Activated effector memory CD4-positive, alpha-beta T cell treated with anti-CD3 and anti-CD28 coated beads, Interleukin-2, amount 50 U/mL, for 16 hours (primary cell): ENCODE measurements at regions not wholly inside any gene's neighbourhood (a gene's known extent, or its start where the extent isn't known, plus 50 kb on each side); places are given as distances from the start of the nearest gene placed in this dataset.
"Not testable (repeated sequence)": the region's sequence is repeated elsewhere in the genome, so short reads cannot be mapped to it uniquely, and the experiment has no call there.

ENCODE experiments used
- DNase-seq: peaks from one replicate; pipeline ENCODE4 v3.0.0-alpha.2; 2020

- DNase-seq, result no peak
Observed at GRCh38 chr2:235105821-235106359, 154.1 kb downstream of the SH3BP4 start.

GRCh38 chr2:235106874-235107639 is 155.2 kb downstream of the SH3BP4 start:
- DNase-seq, result no peak

DNA sequence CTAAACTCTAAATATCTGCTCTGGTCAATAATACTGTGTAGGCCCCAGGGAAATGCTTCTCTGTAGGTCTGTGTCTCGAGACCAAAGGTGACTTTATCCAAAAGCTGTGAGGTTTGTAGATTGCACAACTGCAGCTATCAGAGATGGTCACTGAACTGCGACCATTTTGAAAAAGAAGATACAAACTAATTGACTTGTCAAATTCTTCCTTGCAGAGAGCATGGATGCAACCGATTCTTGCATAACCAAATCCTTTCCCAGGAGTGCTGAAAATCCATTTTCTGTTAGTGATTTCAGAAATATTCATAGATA is 155.8 kb downstream of the SH3BP4 start:
- no peak for DNase-seq

- not testable (repeated sequence) for DNase-seq
Observed at GRCh38 chr2:235109561-235109960, 157.7 kb downstream of the SH3BP4 start.

DNA sequence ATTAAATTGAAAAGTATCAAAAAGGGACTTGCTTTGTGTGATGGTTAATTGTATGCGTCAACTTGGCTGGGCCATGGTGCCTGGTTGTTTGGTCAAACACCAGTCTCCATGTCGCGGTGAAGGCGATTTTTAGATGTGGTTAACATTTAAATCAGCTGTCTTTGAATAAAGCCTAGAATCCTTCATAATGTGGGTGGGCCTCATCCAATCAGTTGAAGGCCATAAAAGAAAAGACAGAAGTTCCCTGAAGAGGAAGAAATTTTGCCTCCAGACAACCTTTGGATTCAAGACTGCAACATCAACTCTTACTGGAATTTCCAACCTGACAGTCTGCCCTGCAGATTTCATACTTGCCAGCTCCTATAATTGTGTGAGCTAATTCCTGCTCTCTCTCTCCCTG is 160.5 kb downstream of the SH3BP4 start:
- DNase-seq, result no peak

GRCh38 chr2:235113854-235114253 is 162.0 kb downstream of the SH3BP4 start:
- DNase-seq, result no peak

DNA sequence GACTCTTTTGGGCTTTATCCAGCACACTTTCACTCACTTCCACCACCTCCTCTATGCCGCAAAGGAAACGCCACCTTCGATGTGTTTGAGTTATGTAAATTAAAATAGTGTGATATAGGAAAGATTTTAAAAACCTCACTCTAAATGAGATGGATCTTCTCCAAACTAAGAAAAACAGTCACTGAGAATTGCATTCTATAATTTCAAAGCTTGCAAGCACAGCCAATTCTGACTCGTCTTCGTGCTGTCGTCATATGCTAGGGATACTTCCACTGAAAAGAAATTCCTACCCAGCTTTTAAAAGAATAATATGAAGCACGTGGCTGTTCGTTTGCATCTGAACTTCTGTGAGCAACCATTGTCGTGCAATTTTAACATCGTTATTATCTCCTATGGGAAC is 162.5 kb downstream of the SH3BP4 start:
- no peak for DNase-seq

DNA sequence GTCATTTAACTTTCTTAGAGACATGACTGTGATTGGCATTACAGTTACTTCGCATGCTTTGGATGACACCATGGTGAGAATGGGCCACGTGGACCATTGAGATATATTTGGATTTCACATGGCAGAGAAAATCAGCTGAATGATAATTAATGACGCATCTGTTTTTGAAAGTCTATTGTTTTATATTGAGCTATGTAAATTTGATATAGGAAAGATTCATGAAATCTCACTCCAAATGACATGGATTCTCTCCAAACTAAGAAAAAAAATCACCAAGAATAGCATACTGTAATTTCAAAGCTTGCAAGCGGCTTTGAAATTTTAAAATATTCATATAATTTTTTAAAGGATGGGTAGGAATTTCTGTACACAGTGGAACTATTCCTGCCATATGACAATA is 163.7 kb downstream of the SH3BP4 start:
- no peak for DNase-seq

- DNase-seq, result no peak
Observed at GRCh38 chr2:235116885-235117492, 165.2 kb downstream of the SH3BP4 start.

- DNase-seq, result no peak
Observed at GRCh38 chr2:235126768-235127167, 175.0 kb downstream of the SH3BP4 start.

GRCh38 chr2:235127931-235128330 is 176.1 kb downstream of the SH3BP4 start:
- DNase-seq, result no peak

DNA sequence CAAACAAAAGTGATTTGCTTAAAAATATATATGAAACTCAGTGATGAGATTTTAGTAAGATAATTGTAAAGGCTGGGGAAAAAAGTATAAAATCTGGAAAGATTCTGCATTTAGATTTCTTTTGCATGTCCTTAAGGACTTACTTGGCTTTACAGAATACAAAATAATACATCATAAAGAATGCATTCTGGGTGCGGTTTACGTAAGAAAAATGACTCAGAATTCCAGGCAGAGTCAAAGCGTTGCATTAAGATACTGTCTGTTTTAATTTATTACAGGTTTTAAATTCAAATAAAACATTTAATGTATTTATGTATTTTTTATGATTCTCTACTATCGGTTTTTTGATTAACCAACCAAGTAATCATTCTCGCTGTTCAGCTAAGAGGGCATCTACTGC is 178.0 kb downstream of the SH3BP4 start:
- no peak for DNase-seq

GRCh38 chr2:235131334-235132305 is 179.8 kb downstream of the SH3BP4 start:
- DNase-seq, result no peak

DNA sequence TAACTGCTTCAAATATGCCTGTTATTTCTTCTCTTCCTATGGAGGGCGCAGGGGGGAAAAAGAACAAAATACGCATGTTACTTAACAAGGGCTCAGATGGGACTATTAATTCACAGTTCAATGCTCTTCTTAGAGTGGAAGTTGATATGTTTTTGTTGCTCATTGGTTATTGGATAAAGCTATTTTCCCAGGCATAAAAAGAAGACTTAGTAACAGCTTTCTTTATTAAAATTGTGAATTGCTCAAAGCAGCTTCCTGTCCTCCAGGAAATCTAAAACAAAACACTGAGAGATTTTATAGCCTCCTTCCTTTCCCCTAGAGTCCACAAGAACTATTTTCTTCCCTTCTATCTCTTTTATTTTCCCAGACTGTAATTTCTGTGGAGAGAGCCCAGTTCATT is 180.8 kb downstream of the SH3BP4 start:
- DNase-seq, result no peak

GRCh38 chr2:235133837-235134236 is 182.0 kb downstream of the SH3BP4 start:
- DNase-seq, result no peak

GRCh38 chr2:235134420-235134819 is 182.6 kb downstream of the SH3BP4 start:
- DNase-seq, result no peak

DNA sequence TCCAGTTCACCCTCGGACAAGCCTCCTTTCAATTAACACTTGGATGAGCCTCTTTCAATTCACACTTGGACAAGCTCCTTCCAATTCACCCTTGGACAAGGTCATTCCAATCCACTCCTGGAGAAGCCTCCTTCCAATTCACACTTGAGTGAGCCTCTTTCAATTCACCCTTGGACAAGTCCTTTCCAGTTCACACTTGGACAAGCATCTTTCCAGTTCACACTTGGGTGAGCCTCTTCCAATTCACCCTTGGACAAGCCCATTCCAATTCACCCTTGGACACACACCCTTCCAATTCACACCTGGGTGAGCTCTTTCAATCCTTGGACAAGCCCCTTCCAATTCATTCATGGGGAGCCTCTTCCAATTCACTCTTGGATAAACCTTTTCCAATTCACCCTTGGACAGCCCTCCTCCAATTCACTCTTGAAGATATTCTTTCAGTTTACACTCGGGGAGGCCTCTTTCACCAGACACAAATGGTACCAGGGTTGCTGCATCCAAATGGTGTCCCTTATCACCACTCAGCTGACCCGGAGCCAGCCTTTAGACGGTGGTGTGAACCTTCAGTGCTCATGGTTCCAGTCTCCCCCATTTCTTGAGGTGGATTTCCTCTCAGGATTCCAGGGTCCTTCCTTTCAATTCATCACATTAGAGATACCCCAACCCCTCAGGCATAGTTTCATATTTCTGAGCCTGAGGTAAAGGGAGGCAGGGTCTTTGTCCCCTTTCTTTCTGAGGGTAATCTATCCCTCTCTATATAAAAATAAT is 183.6 kb downstream of the SH3BP4 start:
- DNase-seq, result no peak

- DNase-seq, result peak; percentile 80
Observed at GRCh38 chr2:235135990-235136561, 184.3 kb downstream of the SH3BP4 start.

DNA sequence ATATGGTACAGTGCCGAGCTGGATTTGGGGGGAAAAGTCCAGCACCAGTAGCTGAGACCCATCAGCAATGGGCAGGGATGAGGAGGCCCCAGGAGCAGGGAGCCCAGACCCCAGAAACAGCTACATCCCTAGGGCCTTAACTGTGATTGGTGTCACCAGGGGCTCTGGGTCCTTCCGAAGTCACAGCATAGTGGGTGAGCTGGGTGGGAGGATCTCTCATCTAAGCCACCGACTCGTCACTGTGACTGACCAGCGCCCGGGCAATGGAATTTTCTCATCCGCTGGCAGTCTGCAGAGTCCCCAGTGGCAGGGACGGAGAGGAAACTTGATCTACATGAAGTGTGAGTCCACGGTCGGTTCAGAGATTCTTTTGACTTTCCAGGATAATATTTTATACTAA is 186.5 kb downstream of the SH3BP4 start:
- no peak for DNase-seq

DNA sequence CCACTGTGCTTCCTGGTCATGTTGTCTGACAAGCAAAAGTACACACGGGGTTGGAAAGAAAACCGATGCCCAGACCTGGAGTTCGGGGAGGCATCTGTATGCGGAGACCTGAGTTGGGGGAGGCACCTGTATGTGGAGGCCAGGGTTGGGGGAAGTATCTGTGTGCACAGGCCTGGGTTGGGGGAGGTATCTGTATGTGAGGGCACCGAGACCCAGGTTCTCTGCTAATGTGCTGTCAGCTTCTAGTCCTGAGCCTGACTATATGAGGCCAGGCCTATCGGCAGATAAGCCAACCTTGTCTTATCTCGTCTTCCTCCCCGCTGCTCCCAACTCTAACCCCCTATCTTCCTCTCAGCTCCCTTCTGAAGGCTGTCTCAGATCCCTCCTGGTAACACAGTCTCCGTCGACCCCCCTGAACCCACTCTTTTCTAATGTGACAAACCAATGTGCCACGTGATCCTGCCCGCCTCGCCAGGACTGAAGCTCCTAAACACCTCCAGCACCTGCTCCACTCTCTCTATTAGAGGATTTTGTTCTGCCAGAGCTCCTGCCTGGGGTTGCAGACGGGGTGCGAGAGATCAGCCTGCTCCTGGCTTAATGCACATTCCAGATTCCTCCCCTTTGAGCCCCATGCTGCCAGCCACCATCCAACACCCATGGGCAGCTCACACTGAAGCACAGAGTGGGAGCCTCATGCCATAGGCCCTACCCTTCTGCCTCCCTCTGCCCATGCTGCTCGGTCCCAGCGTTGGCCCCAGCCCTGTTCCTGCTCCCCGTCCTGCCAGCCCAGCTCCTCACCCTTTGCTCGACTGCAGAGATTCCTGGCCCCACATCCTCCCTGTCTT is 188.4 kb downstream of the SH3BP4 start:
- DNase-seq, result no peak

DNA sequence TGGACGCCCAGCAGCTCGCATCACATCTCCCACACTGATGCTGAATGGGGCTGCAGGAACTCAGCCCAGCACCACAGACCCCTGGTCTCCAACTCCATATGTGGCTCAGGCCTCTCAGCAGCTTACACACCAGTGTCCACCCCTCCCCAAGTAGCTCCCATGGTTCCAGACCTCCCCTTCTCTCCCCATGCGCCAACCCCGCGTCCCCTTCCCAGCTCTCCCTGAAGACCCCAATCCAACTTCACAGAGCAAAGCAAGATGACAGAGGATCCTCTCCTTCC is 188.9 kb downstream of the SH3BP4 start:
- no peak for DNase-seq
